Body of pancreas (tissue), 4 donors: ENCODE measurements at regions not wholly inside any gene's neighbourhood (a gene's known extent, or its start where the extent isn't known, plus 50 kb on each side); places are given as distances from the start of the nearest gene placed in this dataset.

Source experiments
- ATAC-seq: fragments of 150-250 bp; one replicate; pipeline ENCODE4 v1.9.1; 2016
- DNase-seq, 4 donors: peaks; one replicate each; pipeline ENCODE4 v3.0.0-alpha.2; 2019
- H3K27ac ChIP-seq, 4 donors: fragments of 200-600 bp; sonication (generic); 1 replicate in 3 of 4; 2 replicates in 1 of 4; pipeline versions ENCODE4 v1.5.1 to v1.6.1; 2016 to 2019; ENCODE audit warnings: mild to moderate bottlenecking in 1 of 4, mixed read lengths in 1 of 4, moderate library complexity in 1 of 4
- H3K27me3 ChIP-seq, 2 donors: fragments of 200-600 bp; sonication (generic); one replicate each; pipeline ENCODE4 v1.6.0; 2016; ENCODE audit warnings: mild to moderate bottlenecking in 1 of 2
- H3K36me3 ChIP-seq, 2 donors: fragments of 200-600 bp; sonication (generic); replicated peaks in 1 of 2; 2 replicates each; pipeline ENCODE4 v1.5.1; 2016; ENCODE audit warnings: low read depth in 2 of 2; ENCODE audit not compliant: insufficient read depth in 1 of 2
- H3K4me1 ChIP-seq: fragments of 200-600 bp; sonication (generic); one replicate; pipeline ENCODE4 v1.6.0; 2016
- H3K4me3 ChIP-seq, 2 donors: fragments of 200-600 bp; sonication (generic); 1 replicate in 1 of 2; 2 replicates in 1 of 2; pipeline ENCODE4 v1.5.1; 2016 to 2019
- H3K9me3 ChIP-seq, 3 donors: fragments of 200-600 bp; sonication (generic); 1 replicate in 2 of 3; 2 replicates in 1 of 3; pipeline ENCODE4 v1.5.1; 2016
- POLR2A ChIP-seq, 3 donors: fragments of 450-650 bp; IDR thresholded peaks; one replicate each; pipeline ENCODE4 v1.6.1; 2016; ENCODE audit warnings: antibody characterized with exemption in 3 of 3, mild to moderate bottlenecking in 2 of 3
- WGBS, 2 donors: methylation state at CpG; one replicate each; pipeline ENCODE4 v1.1.5; 2017; 5-methylcytosine and 5-hydroxymethylcytosine counted together
- intact Hi-C: fragments of 100-400 bp; cut with DNase I; formaldehyde crosslinking; loops from one replicate; pipeline ENCODE4 v1.15.1; 2023
- TF ChIP-seq, protein P1 (sequence below), 7 experiments: fragments of 450-650 bp in 4 of 7; fragments of 200-600 bp in 3 of 7; sonication (generic) in 3 of 7; IDR thresholded peaks; one replicate each; pipeline ENCODE4 v1.5.1; 2016 to 2019; ENCODE audit warnings: antibody characterized with exemption in 7 of 7

DNA sequence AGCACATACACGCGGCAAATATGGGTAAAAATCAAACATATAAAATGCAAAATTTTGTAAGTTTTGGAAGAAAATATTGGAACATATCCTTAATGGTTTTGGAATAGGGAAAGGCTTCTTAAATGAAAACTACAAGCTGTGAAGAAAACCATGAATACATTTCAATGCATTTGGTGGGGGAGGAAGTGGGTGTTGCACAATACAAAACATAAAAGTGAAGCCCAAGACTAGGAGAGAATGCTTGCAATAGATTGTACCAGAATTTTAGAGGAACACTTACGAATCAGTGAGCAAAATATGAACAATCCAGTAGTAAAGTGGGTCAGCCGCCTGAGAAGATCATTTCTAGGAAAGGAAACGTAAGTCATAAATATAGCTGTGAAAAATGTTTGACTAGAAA, 322.6 kb upstream of the MKI67 start:
- no peak for TF ChIP-seq POLR2A (IDR thresholded peaks at IDR 0.05)
- TF ChIP-seq, protein P1, sequence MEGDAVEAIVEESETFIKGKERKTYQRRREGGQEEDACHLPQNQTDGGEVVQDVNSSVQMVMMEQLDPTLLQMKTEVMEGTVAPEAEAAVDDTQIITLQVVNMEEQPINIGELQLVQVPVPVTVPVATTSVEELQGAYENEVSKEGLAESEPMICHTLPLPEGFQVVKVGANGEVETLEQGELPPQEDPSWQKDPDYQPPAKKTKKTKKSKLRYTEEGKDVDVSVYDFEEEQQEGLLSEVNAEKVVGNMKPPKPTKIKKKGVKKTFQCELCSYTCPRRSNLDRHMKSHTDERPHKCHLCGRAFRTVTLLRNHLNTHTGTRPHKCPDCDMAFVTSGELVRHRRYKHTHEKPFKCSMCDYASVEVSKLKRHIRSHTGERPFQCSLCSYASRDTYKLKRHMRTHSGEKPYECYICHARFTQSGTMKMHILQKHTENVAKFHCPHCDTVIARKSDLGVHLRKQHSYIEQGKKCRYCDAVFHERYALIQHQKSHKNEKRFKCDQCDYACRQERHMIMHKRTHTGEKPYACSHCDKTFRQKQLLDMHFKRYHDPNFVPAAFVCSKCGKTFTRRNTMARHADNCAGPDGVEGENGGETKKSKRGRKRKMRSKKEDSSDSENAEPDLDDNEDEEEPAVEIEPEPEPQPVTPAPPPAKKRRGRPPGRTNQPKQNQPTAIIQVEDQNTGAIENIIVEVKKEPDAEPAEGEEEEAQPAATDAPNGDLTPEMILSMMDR (IDR thresholded peaks at IDR 0.05) = no peak
- H3K36me3 ChIP-seq = no peaks in the 10 kb centered on the region
- no peaks in the 10 kb centered on the region for H3K4me1 ChIP-seq
- H3K9me3 ChIP-seq = no peaks in the 10 kb centered on the region
- H3K27me3 ChIP-seq = no peaks in the 10 kb centered on the region
- 55 to 70% methylated on average over 5 of the region's 5 CpGs for WGBS, 2 donors
- H3K27ac ChIP-seq = no peak overlapping the region
- DNase-seq = no peak
- intact Hi-C loops = no loop called here
- H3K4me3 ChIP-seq = no peak overlapping the region
- ATAC-seq = no peak

DNA sequence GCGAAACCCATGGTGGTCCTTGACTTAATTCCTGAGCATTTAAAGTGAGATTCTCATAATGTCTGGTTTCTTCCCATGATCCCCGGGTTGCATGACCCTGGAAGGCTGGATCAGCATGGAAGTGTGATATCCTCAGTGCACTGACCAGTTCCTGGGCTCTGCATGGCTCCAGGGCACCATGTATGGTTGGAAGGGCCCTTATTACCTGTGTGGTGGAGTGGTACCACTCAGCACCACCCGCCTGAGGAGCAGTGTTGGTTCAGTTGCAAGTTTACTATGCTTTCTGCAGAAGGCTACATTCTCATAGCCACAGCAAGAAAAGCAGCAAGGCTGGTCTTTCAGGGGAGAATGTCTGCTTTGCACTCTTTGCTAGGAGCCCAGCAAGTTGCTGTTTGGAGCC, 325.7 kb upstream of the MKI67 start:
- no peak for ATAC-seq
- DNase-seq = no peak
- Histone ChIP-seq H3K27ac (no peak overlapping the region), H3K4me3 (no peak overlapping the region), H3K27me3 (no peaks in the 10 kb centered on the region), H3K4me1 (no peaks in the 10 kb centered on the region), H3K9me3 (no peaks in the 10 kb centered on the region), H3K36me3 (no peaks in the 10 kb centered on the region)
- TF ChIP-seq, protein P1 (IDR thresholded peaks at IDR 0.05) = no peak
- TF ChIP-seq POLR2A (IDR thresholded peaks at IDR 0.05) = no peak
- intact Hi-C loops = no loop called here
- WGBS, 2 donors = 60 to 77% methylated on average over 3 of the region's 3 CpGs

DNA sequence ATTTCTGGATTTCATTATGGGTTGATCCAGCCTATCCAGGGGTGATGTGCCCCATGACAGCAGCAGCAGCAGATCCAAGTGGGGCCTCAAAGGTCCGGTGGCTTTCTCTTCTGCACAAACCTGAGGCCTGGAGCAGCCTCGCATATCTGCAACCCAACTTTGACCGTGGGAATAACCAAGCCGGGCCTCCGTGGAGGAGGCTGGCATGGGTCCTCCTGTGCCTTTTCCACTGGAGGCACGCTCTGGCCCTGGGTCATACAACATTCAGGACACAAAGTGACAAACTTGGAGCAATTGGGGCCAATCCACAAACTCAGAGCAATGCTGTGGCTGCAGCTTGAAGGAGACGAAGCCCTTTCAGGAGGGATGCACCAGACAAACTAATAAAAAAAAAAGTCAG, 330.0 kb upstream of the MKI67 start:
- H3K36me3 ChIP-seq = no peaks in the 10 kb centered on the region
- TF ChIP-seq, protein P1 (IDR thresholded peaks at IDR 0.05) = no peak
- TF ChIP-seq POLR2A (IDR thresholded peaks at IDR 0.05) = no peak
- no peaks in the 10 kb centered on the region for H3K27me3 ChIP-seq
- intact Hi-C loops = no loop called here
- no peaks in the 10 kb centered on the region for H3K9me3 ChIP-seq
- H3K27ac ChIP-seq = no peak overlapping the region
- ATAC-seq (no peak), DNase-seq (no peak)
- H3K4me3 ChIP-seq = no peak overlapping the region
- 53 to 76% methylated on average over 4 to 7 of the region's 7 CpGs for WGBS, 2 donors
- no peaks in the 10 kb centered on the region for H3K4me1 ChIP-seq

DNA sequence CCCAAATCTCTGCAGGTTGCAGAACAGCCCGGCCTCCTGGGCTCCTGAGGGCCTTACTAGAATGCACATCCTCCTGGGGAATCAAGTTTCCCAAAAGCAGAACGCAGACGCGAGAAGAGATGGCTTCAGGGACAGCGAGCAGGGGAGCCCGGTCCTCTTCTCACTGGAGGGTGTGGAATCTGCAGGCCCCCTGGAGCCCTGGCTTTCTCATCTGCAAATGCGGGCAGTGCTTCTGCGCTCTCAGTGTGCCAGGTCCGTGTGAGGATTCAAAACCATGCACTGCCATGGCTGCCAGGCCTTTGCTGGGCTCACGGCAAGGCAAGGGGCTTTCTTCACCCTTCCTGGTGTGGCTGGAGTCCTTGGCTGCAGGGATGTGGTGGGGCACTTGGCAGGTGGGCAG, 330.9 kb upstream of the MKI67 start:
- intact Hi-C loops = no loop called here
- no peak for DNase-seq
- Histone ChIP-seq H3K4me3 (no peak overlapping the region), H3K9me3 (no peaks in the 10 kb centered on the region), H3K27ac (no peak overlapping the region), H3K27me3 (no peaks in the 10 kb centered on the region), H3K36me3 (no peaks in the 10 kb centered on the region), H3K4me1 (no peaks in the 10 kb centered on the region)
- ATAC-seq = no peak
- no peak for TF ChIP-seq POLR2A (IDR thresholded peaks at IDR 0.05)
- TF ChIP-seq, protein P1 (IDR thresholded peaks at IDR 0.05) = no peak
- WGBS, 2 donors = 78 to 81% methylated on average over 5 to 10 of the region's 10 CpGs

DNA sequence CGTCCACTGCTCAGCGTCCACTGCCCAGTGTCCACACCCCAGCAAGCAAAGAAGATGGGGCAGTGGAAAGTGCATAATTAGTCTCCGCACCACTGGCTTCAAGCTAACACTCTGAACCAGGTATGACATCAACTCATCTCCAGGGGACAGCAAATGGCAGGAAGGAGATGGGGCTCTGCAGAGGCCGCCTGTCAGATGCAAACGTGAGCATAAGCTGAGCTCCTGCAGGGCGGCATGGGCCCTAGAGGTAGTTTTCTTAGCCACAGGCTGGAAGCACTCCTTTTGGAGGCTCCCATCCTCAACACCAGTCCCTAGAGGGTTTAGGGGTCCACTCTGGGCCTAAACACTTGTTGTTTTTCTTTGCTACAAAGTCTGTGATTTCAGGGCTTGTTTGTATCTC, 335.8 kb upstream of the MKI67 start:
- WGBS, 2 donors = 39 to 56% methylated on average over 5 to 6 of the region's 6 CpGs
- DNase-seq (no peak), ATAC-seq (no peak)
- no peaks in the 10 kb centered on the region for H3K36me3 ChIP-seq
- H3K27me3 ChIP-seq = peaks cover 0 to 4% of the 10 kb centered on the region in 2 donors
- no peaks in the 10 kb centered on the region for H3K9me3 ChIP-seq
- TF ChIP-seq POLR2A (IDR thresholded peaks at IDR 0.05) = no peak
- TF ChIP-seq, protein P1 (IDR thresholded peaks at IDR 0.05) = no peak
- no peak overlapping the region for H3K4me3 ChIP-seq
- H3K27ac ChIP-seq = no peak overlapping the region
- intact Hi-C loops = no loop called here
- no peaks in the 10 kb centered on the region for H3K4me1 ChIP-seq
